B cell (primary cell): ENCODE measurements at regions not wholly inside any gene's neighbourhood (a gene's known extent, or its start where the extent isn't known, plus 50 kb on each side); places are given as distances from the start of the nearest gene placed in this dataset.

Experiments
- ATAC-seq: fragments of 200-7000 bp; cut with Tn5 transposase; one replicate; pipeline ENCODE4 v1.10.0; 2021; ENCODE audit warnings: low read depth, mild to moderate bottlenecking, moderate number of reproducible peaks, moderate library complexity
- CTCF ChIA-PET: fragments of 350-600 bp; sonication (Branson Sonifier 250); formaldehyde crosslinking; loops from one replicate; lab custom pipeline; 2021; ENCODE audit warnings: antibody characterized with exemption, inconsistent platforms; lab: Charles Lee
- POLR2A ChIA-PET: fragments of 350-600 bp; sonication (Branson Sonifier 250); formaldehyde crosslinking; loops from one replicate; lab custom pipeline; 2021; ENCODE audit warnings: antibody characterized with exemption; lab: Charles Lee
- DNase-seq: peaks from one replicate; pipeline ENCODE4 v3.0.0; 2013
- H2AFZ ChIP-seq: 2 replicates; pipeline ENCODE4 v1.6.1; 2012; ENCODE audit warnings: mild to moderate bottlenecking, low read depth, low read length; ENCODE audit not compliant: insufficient read depth, poor library complexity, severe bottlenecking
- H3K27ac ChIP-seq, 2 donors: 1 replicate in 1 of 2; 2 replicates in 1 of 2; pipeline ENCODE4 v1.5.1; 2012 to 2013; ENCODE audit warnings: low read length in 2 of 2, mild to moderate bottlenecking in 2 of 2, moderate library complexity in 1 of 2
- H3K27me3 ChIP-seq, 4 experiments: fragments of 200-600 bp in 1 of 4; sonication (generic) in 1 of 4; replicated peaks in 1 of 4; 1 replicate in 2 of 4; 2 replicates in 2 of 4; pipeline versions ENCODE4 v1.6.1 to v1.7.0; 2013 to 2016; ENCODE audit warnings: low read length in 3 of 4, mild to moderate bottlenecking in 2 of 4, mixed read lengths in 1 of 4, moderate library complexity in 1 of 4; ENCODE audit not compliant: insufficient read depth in 4 of 4, control insufficient read depth in 3 of 4; ENCODE audit errors: control extremely low read depth in 1 of 4
- H3K36me3 ChIP-seq, 2 experiments: replicated peaks in 1 of 2; 1 replicate in 1 of 2; 2 replicates in 1 of 2; pipeline versions ENCODE4 v1.6.1 to v1.7.1; 2013; ENCODE audit warnings: low read length in 1 of 2; ENCODE audit not compliant: insufficient read depth in 2 of 2, control insufficient read depth in 1 of 2; ENCODE audit errors: control extremely low read depth in 1 of 2, extremely low read depth in 1 of 2
- H3K4me1 ChIP-seq, 2 donors: fragments of 200-600 bp in 1 of 2; sonication (generic) in 1 of 2; 1 replicate in 1 of 2; 2 replicates in 1 of 2; pipeline versions ENCODE4 v1.5.1 to v1.6.1; 2013 to 2017; ENCODE audit warnings: low read length in 2 of 2; ENCODE audit not compliant: control insufficient read depth in 2 of 2, insufficient read depth in 2 of 2
- H3K4me2 ChIP-seq: replicated peaks from 2 replicates; pipeline ENCODE3; 2012; ENCODE audit warnings: mild to moderate bottlenecking, low read depth, low read length; ENCODE audit not compliant: poor library complexity, severe bottlenecking
- H3K4me3 ChIP-seq, 5 experiments: fragments of 200-600 bp in 1 of 5; sonication (generic) in 1 of 5; 1 replicate in 3 of 5; 2 replicates in 2 of 5; pipeline versions ENCODE4 v1.5.1 to v1.7.0; 2011 to 2016; ENCODE audit warnings: low read length in 4 of 5, mild to moderate bottlenecking in 4 of 5, low read depth in 2 of 5, control low read depth in 1 of 5, moderate library complexity in 1 of 5; ENCODE audit not compliant: insufficient read depth in 1 of 5; ENCODE audit errors: control extremely low read depth in 1 of 5, extremely low read depth in 1 of 5
- H3K79me2 ChIP-seq: fragments of 200-600 bp; sonication (generic); one replicate; pipeline ENCODE4 v1.6.0; 2016; ENCODE audit warnings: low read length; ENCODE audit not compliant: control insufficient read depth, insufficient read depth
- H3K9ac ChIP-seq: fragments of 200-600 bp; sonication (generic); 2 replicates; pipeline ENCODE4 v1.6.1; 2017; ENCODE audit warnings: mild to moderate bottlenecking, low read length, moderate library complexity
- H3K9me3 ChIP-seq, 3 donors: one replicate each; pipeline versions ENCODE4 v1.6.1 to v1.7.1; 2013; ENCODE audit warnings: low read length in 2 of 3; ENCODE audit not compliant: control insufficient read depth in 2 of 3, insufficient read depth in 1 of 3; ENCODE audit errors: control extremely low read depth in 1 of 3
- H4K20me1 ChIP-seq: 2 replicates; pipeline ENCODE4 v1.6.0; 2012; ENCODE audit warnings: mild to moderate bottlenecking, low read length; ENCODE audit not compliant: insufficient read depth, control insufficient read depth, poor library complexity, severe bottlenecking
- H3K27ac Mint-ChIP-seq: one replicate; pipeline ENCODE4 v1.8.0; 2021; ENCODE audit warnings: mixed read lengths
- H3K27me3 Mint-ChIP-seq: one replicate; pipeline ENCODE4 v1.8.0; 2021; ENCODE audit warnings: mixed read lengths
- H3K4me1 Mint-ChIP-seq: one replicate; pipeline ENCODE4 v1.8.0; 2021; ENCODE audit warnings: mixed read lengths
- H3K4me3 Mint-ChIP-seq: one replicate; pipeline ENCODE4 v1.8.0; 2021; ENCODE audit warnings: mixed read lengths
- H3K9me3 Mint-ChIP-seq: one replicate; pipeline ENCODE4 v1.8.0; 2022; ENCODE audit warnings: mixed read lengths; ENCODE audit not compliant: insufficient read depth
- CTCF ChIP-seq: fragments of 200-600 bp; IDR thresholded peaks from one replicate; pipeline ENCODE4 v1.8.0; 2022; ENCODE audit warnings: antibody characterized with exemption, mild to moderate bottlenecking
- EZH2 ChIP-seq: IDR thresholded peaks from 2 replicates; pipeline ENCODE4 v1.6.1; 2012; ENCODE audit warnings: borderline replicate concordance, low read depth, mild to moderate bottlenecking, moderate library complexity, low read length; ENCODE audit not compliant: insufficient read depth, poor library complexity, severe bottlenecking
- WGBS: methylation state at CpG from one replicate; pipeline ENCODE4 v1.1.5; 2013; ENCODE audit warnings: missing lambda C conversion rate; ENCODE audit not compliant: insufficient coverage; 5-methylcytosine and 5-hydroxymethylcytosine counted together
- intact Hi-C: fragments of 100-400 bp; cut with micrococcal nuclease; formaldehyde crosslinking; loops from one replicate; pipeline ENCODE4 v1.10.0; 2022

GRCh38 chr6:138716971-138717665, 56.5 kb upstream of the CCDC28A start:
- TF ChIP-seq CTCF (no peak), EZH2 (no peak)
- peaks cover 0 to 6% of the 10 kb centered on the region in 2 donors for H3K4me1 ChIP-seq
- H3K4me2 ChIP-seq: no peak overlapping the region
- intact Hi-C loops: no loop called here
- peaks cover 0 to 7% (median 1%) of the 10 kb centered on the region in 4 experiments for H3K27me3 ChIP-seq
- CTCF ChIA-PET: no interaction called here
- WGBS: 94% methylated on average over 3 of the region's 4 CpGs
- H3K4me3 Mint-ChIP-seq: no peak overlapping the region
- ATAC-seq: no peak
- H3K79me2 ChIP-seq: no peaks in the 10 kb centered on the region
- peaks cover 0 to 12% (median 0%) of the 10 kb centered on the region in 3 donors for H3K9me3 ChIP-seq
- no peak overlapping the region for H3K27ac ChIP-seq
- H3K27ac Mint-ChIP-seq: no peak overlapping the region
- peaks cover 11% of the 10 kb centered on the region for H3K4me1 Mint-ChIP-seq
- POLR2A ChIA-PET: interaction anchor here (0.6 kb wide), 1 partner anchor 11 kb away, joined by 3 read pairs; no protein-coding TSS in a partner anchor
- no peaks in the 10 kb centered on the region for H3K36me3 ChIP-seq
- H2AFZ ChIP-seq: no peak overlapping the region
- no peak overlapping the region for H3K9ac ChIP-seq
- H3K27me3 Mint-ChIP-seq: peaks cover 8% of the 10 kb centered on the region
- peaks cover 10% of the 10 kb centered on the region for H3K9me3 Mint-ChIP-seq
- DNase-seq: no peak
- no peaks in the 10 kb centered on the region for H4K20me1 ChIP-seq
- H3K4me3 ChIP-seq: no peak overlapping the region

- WGBS: 64% methylated on average over 1 of the region's 3 CpGs
- H3K9ac ChIP-seq: no peak overlapping the region
- no peak overlapping the region for H2AFZ ChIP-seq
- H3K9me3 ChIP-seq: peaks cover 0 to 7% (median 0%) of the 10 kb centered on the region in 3 donors
- ChIA-PET CTCF (no interaction called here), POLR2A (no interaction called here)
- Mint-ChIP-seq H3K4me1 (peaks cover 15% of the 10 kb centered on the region), H3K27me3 (peaks cover 4% of the 10 kb centered on the region), H3K27ac (no peak overlapping the region), H3K9me3 (peaks cover 6% of the 10 kb centered on the region), H3K4me3 (no peak overlapping the region)
- no peak for ATAC-seq
- no peaks in the 10 kb centered on the region for H3K36me3 ChIP-seq
- H4K20me1 ChIP-seq: no peaks in the 10 kb centered on the region
- intact Hi-C loops: no loop called here
- no peak overlapping the region for H3K4me2 ChIP-seq
- H3K79me2 ChIP-seq: no peaks in the 10 kb centered on the region
- no peak overlapping the region for H3K27ac ChIP-seq
- DNase-seq: no peak
- TF ChIP-seq CTCF: no peak
- no peak for TF ChIP-seq EZH2
- no peak overlapping the region for H3K4me3 ChIP-seq
- no peaks in the 10 kb centered on the region for H3K27me3 ChIP-seq
- peaks cover 0 to 6% of the 10 kb centered on the region in 2 donors for H3K4me1 ChIP-seq
These were observed 54.4 kb upstream of the CCDC28A start for GRCh38 chr6:138719011-138719635.
